ENCODE measurements at regions not wholly inside any gene's neighbourhood (a gene's known extent, or its start where the extent isn't known, plus 50 kb on each side); places are given as distances from the start of the nearest gene placed in this dataset.

DNA sequence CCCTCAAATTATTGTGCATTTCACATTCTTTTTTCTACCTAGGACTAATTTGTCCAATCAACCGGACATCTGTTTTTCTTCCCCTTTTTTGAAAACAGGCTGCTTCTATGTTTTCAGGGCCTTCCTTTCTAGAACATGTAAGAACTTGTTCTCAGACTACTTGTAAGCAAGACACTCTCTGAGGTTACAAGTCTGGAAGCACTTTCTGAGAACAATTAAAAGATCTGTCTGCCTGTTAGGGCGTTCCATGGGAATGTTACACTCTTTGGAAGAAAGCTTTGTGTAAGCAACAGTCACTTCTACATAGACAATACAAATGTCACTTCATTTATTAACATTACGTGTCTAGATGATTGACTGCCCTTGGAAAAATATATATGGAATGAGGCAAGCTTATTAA is 50.9 kb upstream of the HSPB3 start:
- Histone ChIP-seq H3K4me3 (ENCODE audit: low read depth, low read length, poor library complexity, severe bottlenecking) (no peak overlapping the region), H3K4me1 (ENCODE audit: insufficient read depth, low read length, poor library complexity, severe bottlenecking) (peaks cover 10% of the 10 kb centered on the region), H3K27ac (ENCODE audit: low read depth, low read length, poor library complexity, severe bottlenecking) (peak overlapping the region; percentile 11), H3K27me3 (replicated peaks; ENCODE audit: insufficient read depth, low read depth, low read length, poor library complexity) (no peaks in the 10 kb centered on the region), H3K9me3 (ENCODE audit: low read depth, low read length, poor library complexity, severe bottlenecking) (no peaks in the 10 kb centered on the region), H3K36me3 (ENCODE audit: insufficient read depth, low read length, poor library complexity, severe bottlenecking) (no peaks in the 10 kb centered on the region)
- intact Hi-C loops (cut with micrococcal nuclease; ENCODE audit: unreplicated experiment) = no loop called here
- ChIA-PET CTCF (interaction anchor here (0.7 to 1.2 kb wide), 2 partner anchors 15 to 113 kb away, joined by 3 to 4 read pairs; no protein-coding TSS in a partner anchor), POLR2A (ENCODE audit: low non-redundant PET) (interaction anchor here (0.7 kb wide), 1 partner anchor 46 kb away, joined by 5 read pairs; no protein-coding TSS in a partner anchor)
- no peak for TF ChIP-seq EZH2 (IDR thresholded peaks at IDR 0.05; ENCODE audit: borderline replicate concordance, low read depth, low read length, poor library complexity, severe bottlenecking)
- TF ChIP-seq, protein P1, sequence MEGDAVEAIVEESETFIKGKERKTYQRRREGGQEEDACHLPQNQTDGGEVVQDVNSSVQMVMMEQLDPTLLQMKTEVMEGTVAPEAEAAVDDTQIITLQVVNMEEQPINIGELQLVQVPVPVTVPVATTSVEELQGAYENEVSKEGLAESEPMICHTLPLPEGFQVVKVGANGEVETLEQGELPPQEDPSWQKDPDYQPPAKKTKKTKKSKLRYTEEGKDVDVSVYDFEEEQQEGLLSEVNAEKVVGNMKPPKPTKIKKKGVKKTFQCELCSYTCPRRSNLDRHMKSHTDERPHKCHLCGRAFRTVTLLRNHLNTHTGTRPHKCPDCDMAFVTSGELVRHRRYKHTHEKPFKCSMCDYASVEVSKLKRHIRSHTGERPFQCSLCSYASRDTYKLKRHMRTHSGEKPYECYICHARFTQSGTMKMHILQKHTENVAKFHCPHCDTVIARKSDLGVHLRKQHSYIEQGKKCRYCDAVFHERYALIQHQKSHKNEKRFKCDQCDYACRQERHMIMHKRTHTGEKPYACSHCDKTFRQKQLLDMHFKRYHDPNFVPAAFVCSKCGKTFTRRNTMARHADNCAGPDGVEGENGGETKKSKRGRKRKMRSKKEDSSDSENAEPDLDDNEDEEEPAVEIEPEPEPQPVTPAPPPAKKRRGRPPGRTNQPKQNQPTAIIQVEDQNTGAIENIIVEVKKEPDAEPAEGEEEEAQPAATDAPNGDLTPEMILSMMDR (conservative IDR thresholded peaks at IDR 0.05; ENCODE audit: low read depth, low read length) = no peak
- BruUV-seq (replicated peaks) = no TSS peak
- no peak for DNase-seq (ENCODE audit: low spot score)

- Histone ChIP-seq H3K27ac (ENCODE audit: low read depth, low read length, poor library complexity, severe bottlenecking) (peak overlapping the region; percentile 11), H3K4me1 (ENCODE audit: insufficient read depth, low read length, poor library complexity, severe bottlenecking) (peaks cover 10% of the 10 kb centered on the region), H3K27me3 (replicated peaks; ENCODE audit: insufficient read depth, low read depth, low read length, poor library complexity) (no peaks in the 10 kb centered on the region), H3K9me3 (ENCODE audit: low read depth, low read length, poor library complexity, severe bottlenecking) (no peaks in the 10 kb centered on the region), H3K4me3 (ENCODE audit: low read depth, low read length, poor library complexity, severe bottlenecking) (no peak overlapping the region), H3K36me3 (ENCODE audit: insufficient read depth, low read length, poor library complexity, severe bottlenecking) (no peaks in the 10 kb centered on the region)
- intact Hi-C loops (cut with micrococcal nuclease; ENCODE audit: unreplicated experiment) = no loop called here
- ChIA-PET POLR2A (ENCODE audit: low non-redundant PET) (no interaction called here), CTCF (interaction anchor here (1.2 kb wide), 1 partner anchor 16 kb away, joined by 3 read pairs; no protein-coding TSS in a partner anchor)
- DNase-seq (ENCODE audit: low spot score) = no peak
- BruUV-seq (replicated peaks) = no TSS peak
- TF ChIP-seq, protein P1 (conservative IDR thresholded peaks at IDR 0.05; ENCODE audit: low read depth, low read length) = no peak
- no peak for TF ChIP-seq EZH2 (IDR thresholded peaks at IDR 0.05; ENCODE audit: borderline replicate concordance, low read depth, low read length, poor library complexity, severe bottlenecking)
These were observed 51.5 kb upstream of the HSPB3 start for GRCh38 chr5:54403885-54404416.

- intact Hi-C loops (cut with micrococcal nuclease; ENCODE audit: unreplicated experiment) = no loop called here
- H3K27ac ChIP-seq (ENCODE audit: low read depth, low read length, poor library complexity, severe bottlenecking) = no peak overlapping the region
- DNase-seq (ENCODE audit: low spot score) = no peak
- ChIA-PET POLR2A (ENCODE audit: low non-redundant PET) (no interaction called here), CTCF (no interaction called here)
- H3K4me3 ChIP-seq (ENCODE audit: low read depth, low read length, poor library complexity, severe bottlenecking) = no peak overlapping the region
- H3K27me3 ChIP-seq (replicated peaks; ENCODE audit: insufficient read depth, low read depth, low read length, poor library complexity) = no peaks in the 10 kb centered on the region
- peaks cover 10% of the 10 kb centered on the region for H3K4me1 ChIP-seq (ENCODE audit: insufficient read depth, low read length, poor library complexity, severe bottlenecking)
- H3K9me3 ChIP-seq (ENCODE audit: low read depth, low read length, poor library complexity, severe bottlenecking) = no peaks in the 10 kb centered on the region
- no peaks in the 10 kb centered on the region for H3K36me3 ChIP-seq (ENCODE audit: insufficient read depth, low read length, poor library complexity, severe bottlenecking)
- no TSS peak for BruUV-seq (replicated peaks)
- TF ChIP-seq EZH2 (IDR thresholded peaks at IDR 0.05; ENCODE audit: borderline replicate concordance, low read depth, low read length, poor library complexity, severe bottlenecking) = no peak
- TF ChIP-seq, protein P1 (conservative IDR thresholded peaks at IDR 0.05; ENCODE audit: low read depth, low read length) = no peak
These were observed 52.4 kb upstream of the HSPB3 start for GRCh38 chr5:54403121-54403520.

All from A673 (cell line).